ENCODE measurements at regions not wholly inside any gene's neighbourhood (a gene's known extent, or its start where the extent isn't known, plus 50 kb on each side); places are given as distances from the start of the nearest gene placed in this dataset.

DNA sequence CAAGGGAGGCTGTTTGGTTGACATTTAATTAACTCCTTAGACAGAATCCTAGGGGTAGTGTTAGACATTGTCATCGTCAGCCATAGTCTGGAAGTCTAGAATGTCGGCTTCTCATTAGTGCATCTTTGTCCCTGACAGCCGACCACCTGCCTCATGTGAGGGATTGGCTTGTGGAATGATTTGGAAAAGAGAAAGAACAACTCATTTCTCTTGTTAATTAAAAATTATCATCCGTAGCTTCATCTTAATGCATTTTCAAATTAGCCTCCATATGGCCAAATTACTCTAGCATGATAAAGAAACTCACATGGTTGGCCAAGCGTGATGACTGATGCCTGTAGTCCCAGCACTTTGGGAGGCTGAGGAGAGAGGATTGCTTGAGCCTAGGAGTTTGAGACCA lies 97.7 kb upstream of the PARD3 start:
- TF ChIP-seq EZH2phosphoT487 (IDR thresholded peaks at IDR 0.05; ENCODE audit: insufficient read depth, low read depth) (no peak), EZH2 (IDR thresholded peaks at IDR 0.05; ENCODE audit: insufficient read depth, poor library complexity, severe bottlenecking) (no peak)
